DND-41 (cell line): ENCODE measurements at regions not wholly inside any gene's neighbourhood (a gene's known extent, or its start where the extent isn't known, plus 50 kb on each side); places are given as distances from the start of the nearest gene placed in this dataset.
A peak's percentile ranks its signal among the peaks of the same experiment; 100 is the strongest.

Source experiments
- ATAC-seq: fragments of 200-7000 bp; cut with Tn5 transposase; 3 replicates; pipeline ENCODE4 v1.9.1; 2021; ENCODE audit warnings: low read depth; ENCODE audit not compliant: insufficient read depth
- DNase-seq: peaks from one replicate; pipeline ENCODE4 v3.0.0-alpha.2; 2020
- H2AFZ ChIP-seq: 2 replicates; pipeline ENCODE4 v1.6.0; 2012; ENCODE audit warnings: low read depth, low read length
- H3K27ac ChIP-seq: 2 replicates; pipeline ENCODE4 v1.5.1; 2012; ENCODE audit warnings: low read length, inconsistent platforms
- H3K27me3 ChIP-seq: fragments of 200-600 bp; sonication (generic); 2 replicates; pipeline ENCODE4 v1.6.0; 2012; ENCODE audit warnings: low read length, mild to moderate bottlenecking, inconsistent platforms; ENCODE audit not compliant: insufficient read depth, poor library complexity
- H3K36me3 ChIP-seq: 2 replicates; pipeline ENCODE4 v1.5.1; 2012; ENCODE audit warnings: low read length, inconsistent platforms; ENCODE audit not compliant: insufficient read depth
- H3K4me1 ChIP-seq: 2 replicates; pipeline ENCODE4 v1.5.1; 2012; ENCODE audit warnings: mild to moderate bottlenecking, low read length; ENCODE audit not compliant: insufficient read depth
- H3K4me2 ChIP-seq: 2 replicates; pipeline ENCODE4 v1.6.0; 2012; ENCODE audit warnings: mild to moderate bottlenecking, moderate library complexity, low read length, inconsistent platforms; ENCODE audit not compliant: insufficient read depth
- H3K4me3 ChIP-seq, 2 experiments: fragments of 200-600 bp in 1 of 2; shearing (Covaris generic) in 1 of 2; 2 replicates each; pipeline ENCODE4 v1.5.1; 2012 to 2016; ENCODE audit warnings: inconsistent platforms in 2 of 2, low read length in 2 of 2, mild to moderate bottlenecking in 2 of 2, low read depth in 1 of 2, moderate library complexity in 1 of 2
- H3K79me2 ChIP-seq: 2 replicates; pipeline ENCODE4 v1.6.0; 2012; ENCODE audit warnings: low read length, inconsistent platforms; ENCODE audit not compliant: insufficient read depth
- H3K9ac ChIP-seq: 2 replicates; pipeline ENCODE4 v1.6.0; 2012; ENCODE audit warnings: low read depth, mild to moderate bottlenecking, inconsistent platforms, low read length, moderate library complexity
- H3K9me3 ChIP-seq: 2 replicates; pipeline ENCODE4 v1.5.1; 2012; ENCODE audit warnings: low read length, moderate library complexity, mild to moderate bottlenecking, inconsistent platforms; ENCODE audit not compliant: insufficient read depth, severe bottlenecking
- H4K20me1 ChIP-seq: 2 replicates; pipeline ENCODE4 v1.6.0; 2012; ENCODE audit warnings: low read length; ENCODE audit not compliant: insufficient read depth
- EZH2 ChIP-seq: IDR thresholded peaks from 3 replicates; pipeline ENCODE4 v1.6.1; 2012; ENCODE audit warnings: borderline replicate concordance, low read depth, mild to moderate bottlenecking, moderate library complexity, low read length, inconsistent platforms; ENCODE audit not compliant: severe bottlenecking
- TF ChIP-seq, protein P1 (sequence below): IDR thresholded peaks from 2 replicates; pipeline ENCODE4 v1.5.1; 2012; ENCODE audit warnings: borderline replicate concordance, low read length, moderate library complexity, mild to moderate bottlenecking; ENCODE audit not compliant: poor library complexity, severe bottlenecking; ENCODE audit errors: extremely low read depth

DNA sequence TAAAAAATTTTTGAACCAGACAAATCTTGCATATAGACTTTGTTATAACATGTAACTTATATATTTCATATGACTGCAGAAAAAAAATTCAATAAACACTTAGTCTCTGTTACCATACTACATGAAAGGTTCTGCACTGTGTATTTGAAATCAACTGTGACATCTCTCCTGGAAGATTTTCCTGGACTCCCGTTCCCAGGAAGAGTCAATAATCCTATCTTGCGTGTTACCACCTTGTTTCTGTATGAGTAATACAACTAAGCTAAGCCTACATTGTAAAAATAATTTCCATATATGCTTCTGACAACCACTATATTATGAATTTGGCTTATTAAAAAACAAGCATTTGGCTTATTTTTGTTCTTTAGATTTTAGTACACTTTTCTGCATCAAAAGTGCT is 665.6 kb upstream of the SOX9 start:
- Histone ChIP-seq H3K4me3 (no peak overlapping the region), H3K36me3 (no peaks in the 10 kb centered on the region), H3K9ac (no peak overlapping the region), H3K4me2 (no peak overlapping the region), H3K4me1 (peaks cover 6% of the 10 kb centered on the region; the same call in 1 of the 2 replicates), H2AFZ (no peak overlapping the region), H3K27me3 (no peaks in the 10 kb centered on the region), H4K20me1 (no peaks in the 10 kb centered on the region), H3K79me2 (no peaks in the 10 kb centered on the region), H3K9me3 (no peaks in the 10 kb centered on the region), H3K27ac (no peak overlapping the region)
- DNase-seq (no peak), ATAC-seq (no peak)
- TF ChIP-seq, protein P1, sequence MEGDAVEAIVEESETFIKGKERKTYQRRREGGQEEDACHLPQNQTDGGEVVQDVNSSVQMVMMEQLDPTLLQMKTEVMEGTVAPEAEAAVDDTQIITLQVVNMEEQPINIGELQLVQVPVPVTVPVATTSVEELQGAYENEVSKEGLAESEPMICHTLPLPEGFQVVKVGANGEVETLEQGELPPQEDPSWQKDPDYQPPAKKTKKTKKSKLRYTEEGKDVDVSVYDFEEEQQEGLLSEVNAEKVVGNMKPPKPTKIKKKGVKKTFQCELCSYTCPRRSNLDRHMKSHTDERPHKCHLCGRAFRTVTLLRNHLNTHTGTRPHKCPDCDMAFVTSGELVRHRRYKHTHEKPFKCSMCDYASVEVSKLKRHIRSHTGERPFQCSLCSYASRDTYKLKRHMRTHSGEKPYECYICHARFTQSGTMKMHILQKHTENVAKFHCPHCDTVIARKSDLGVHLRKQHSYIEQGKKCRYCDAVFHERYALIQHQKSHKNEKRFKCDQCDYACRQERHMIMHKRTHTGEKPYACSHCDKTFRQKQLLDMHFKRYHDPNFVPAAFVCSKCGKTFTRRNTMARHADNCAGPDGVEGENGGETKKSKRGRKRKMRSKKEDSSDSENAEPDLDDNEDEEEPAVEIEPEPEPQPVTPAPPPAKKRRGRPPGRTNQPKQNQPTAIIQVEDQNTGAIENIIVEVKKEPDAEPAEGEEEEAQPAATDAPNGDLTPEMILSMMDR, result no peak
- no peak for TF ChIP-seq EZH2

DNA sequence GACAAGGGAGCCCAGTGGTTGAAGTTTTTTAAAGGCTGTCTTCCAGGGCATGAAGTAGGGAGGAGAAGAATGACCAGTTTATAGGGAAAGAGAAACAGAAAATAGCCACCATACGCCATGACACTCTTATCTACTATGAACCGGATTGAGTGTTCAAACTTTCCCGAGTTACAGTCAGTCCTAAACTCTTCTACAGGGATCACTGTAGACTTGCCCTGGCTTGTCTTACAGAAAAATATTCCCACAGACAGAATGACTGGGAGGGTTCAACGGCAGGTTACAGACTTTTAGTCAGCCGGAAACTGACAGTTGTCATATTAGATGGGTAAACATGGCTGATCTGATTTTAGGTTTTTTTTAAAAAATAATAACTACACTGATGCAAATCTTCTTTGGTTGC is 662.5 kb upstream of the SOX9 start:
- no peak overlapping the region for H3K4me2 ChIP-seq
- no peak for DNase-seq
- TF ChIP-seq, protein P1, result no peak
- no peak for TF ChIP-seq EZH2

DNA sequence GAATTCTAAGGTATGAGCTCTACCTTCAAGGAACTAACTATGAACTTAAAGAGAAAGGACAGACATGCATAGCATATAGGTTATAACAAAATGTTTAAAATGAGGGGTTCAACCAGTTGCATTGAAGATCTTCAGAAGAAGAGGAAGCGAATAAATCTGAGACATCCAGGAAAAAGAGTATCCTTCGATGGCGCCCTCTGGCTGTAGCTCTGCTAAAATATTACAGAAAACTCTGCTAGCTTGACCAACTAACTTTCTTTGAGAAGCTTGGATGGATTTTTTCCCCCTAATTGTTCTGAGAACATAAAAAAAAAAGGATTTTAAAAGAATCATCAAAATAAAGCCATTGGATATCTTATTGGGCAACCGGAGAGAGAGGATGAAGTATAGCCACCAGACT is 659.9 kb upstream of the SOX9 start:
- Histone ChIP-seq H3K9ac (no peak overlapping the region), H3K36me3 (no peaks in the 10 kb centered on the region), H3K9me3 (no peaks in the 10 kb centered on the region), H2AFZ (no peak overlapping the region), H3K4me2 (no peak overlapping the region), H3K4me3 (no peak overlapping the region), H3K4me1 (no peaks in the 10 kb centered on the region), H4K20me1 (no peaks in the 10 kb centered on the region), H3K27me3 (no peaks in the 10 kb centered on the region), H3K79me2 (no peaks in the 10 kb centered on the region), H3K27ac (no peak overlapping the region)
- ATAC-seq, result no peak
- no peak for TF ChIP-seq EZH2
- TF ChIP-seq, protein P1, result peak; percentile 45
- DNase-seq, result peak; percentile 26

More for the DNA sequence above, 662.5 kb upstream of the SOX9 start:
- H3K27ac ChIP-seq, result no peak overlapping the region
- no peaks in the 10 kb centered on the region for H3K79me2 ChIP-seq
- peaks cover 6% of the 10 kb centered on the region; the same call in 1 of the 2 replicates for H3K4me1 ChIP-seq
- no peaks in the 10 kb centered on the region for H3K27me3 ChIP-seq
- ATAC-seq, result no peak
- no peaks in the 10 kb centered on the region for H3K36me3 ChIP-seq
- no peaks in the 10 kb centered on the region for H4K20me1 ChIP-seq
- no peaks in the 10 kb centered on the region for H3K9me3 ChIP-seq
- no peak overlapping the region for H2AFZ ChIP-seq
- H3K9ac ChIP-seq, result no peak overlapping the region
- no peak overlapping the region for H3K4me3 ChIP-seq
